ENCODE measurements at regions not wholly inside any gene's neighbourhood (a gene's known extent, or its start where the extent isn't known, plus 50 kb on each side); places are given as distances from the start of the nearest gene placed in this dataset.

GRCh38 chr4:132266374-132266773 is 882.7 kb upstream of the PCDH10 start:
- H3K9me3 ChIP-seq (ENCODE audit: low read depth), result no peaks in the 10 kb centered on the region
- no peak overlapping the region for H3K4me2 ChIP-seq
- no peaks in the 10 kb centered on the region for H3K27me3 ChIP-seq
- no peaks in the 10 kb centered on the region for H3K79me2 ChIP-seq
- no peaks in the 10 kb centered on the region for H4K20me1 ChIP-seq (ENCODE audit: insufficient read depth, poor library complexity, severe bottlenecking)
- WGBS (ENCODE audit: low lambda C conversion rate, missing lambda C conversion rate), result 82% methylated on average over 3 of the region's 3 CpGs
- no peaks in the 10 kb centered on the region for H3K9me2 ChIP-seq (replicated peaks; ENCODE audit: insufficient read depth)
- peaks cover 4% of the 10 kb centered on the region for H3K4me1 ChIP-seq (ENCODE audit: insufficient read depth)
- no peak overlapping the region for H3K4me3 ChIP-seq
- no peaks in the 10 kb centered on the region for H3K36me3 ChIP-seq (replicated peaks; ENCODE audit: insufficient read depth, low read depth)
- no peak for DNase-seq (ENCODE audit: low spot score)
- H2AFZ ChIP-seq, result no peak overlapping the region
- H3K27ac ChIP-seq, result no peak overlapping the region
- TF ChIP-seq EZH2phosphoT487 (IDR thresholded peaks at IDR 0.05; ENCODE audit: low read depth, severe bottlenecking, unreplicated experiment), result no peak
- no peak for TF ChIP-seq EZH2 (IDR thresholded peaks at IDR 0.05; ENCODE audit: borderline replicate concordance)

GRCh38 chr4:132267321-132267720 is 881.8 kb upstream of the PCDH10 start:
- Histone ChIP-seq H3K4me2 (no peak overlapping the region), H3K36me3 (replicated peaks; ENCODE audit: insufficient read depth, low read depth) (no peaks in the 10 kb centered on the region), H3K27ac (no peak overlapping the region), H3K9me2 (replicated peaks; ENCODE audit: insufficient read depth) (no peaks in the 10 kb centered on the region), H3K79me2 (no peaks in the 10 kb centered on the region), H2AFZ (no peak overlapping the region), H3K9me3 (ENCODE audit: low read depth) (no peaks in the 10 kb centered on the region), H3K27me3 (no peaks in the 10 kb centered on the region), H3K4me3 (no peak overlapping the region), H3K4me1 (ENCODE audit: insufficient read depth) (peaks cover 4% of the 10 kb centered on the region), H4K20me1 (ENCODE audit: insufficient read depth, poor library complexity, severe bottlenecking) (no peaks in the 10 kb centered on the region)
- TF ChIP-seq CTCF (IDR thresholded peaks at IDR 0.05; ENCODE audit: poor library complexity), result no peak
- no peak for TF ChIP-seq EZH2phosphoT487 (IDR thresholded peaks at IDR 0.05; ENCODE audit: low read depth, severe bottlenecking, unreplicated experiment)
- no peak for TF ChIP-seq EZH2 (IDR thresholded peaks at IDR 0.05; ENCODE audit: borderline replicate concordance)
- 96% methylated on average over 2 of the region's 2 CpGs for WGBS (ENCODE audit: low lambda C conversion rate, missing lambda C conversion rate)
- no peak for DNase-seq (ENCODE audit: low spot score)

GRCh38 chr4:132269303-132269990 is 879.6 kb upstream of the PCDH10 start:
- H4K20me1 ChIP-seq (ENCODE audit: insufficient read depth, poor library complexity, severe bottlenecking), result no peaks in the 10 kb centered on the region
- no peak overlapping the region for H2AFZ ChIP-seq
- H3K79me2 ChIP-seq, result no peaks in the 10 kb centered on the region
- no peak for DNase-seq (ENCODE audit: low spot score)
- no peaks in the 10 kb centered on the region for H3K4me1 ChIP-seq (ENCODE audit: insufficient read depth)
- H3K27me3 ChIP-seq, result no peaks in the 10 kb centered on the region
- no peak overlapping the region for H3K27ac ChIP-seq
- no peak for TF ChIP-seq EZH2phosphoT487 (IDR thresholded peaks at IDR 0.05; ENCODE audit: low read depth, severe bottlenecking, unreplicated experiment)
- H3K4me2 ChIP-seq, result no peak overlapping the region
- no peaks in the 10 kb centered on the region for H3K36me3 ChIP-seq (replicated peaks; ENCODE audit: insufficient read depth, low read depth)
- H3K9me2 ChIP-seq (replicated peaks; ENCODE audit: insufficient read depth), result no peaks in the 10 kb centered on the region
- 80% methylated on average over 5 of the region's 5 CpGs for WGBS (ENCODE audit: low lambda C conversion rate, missing lambda C conversion rate)
- no peaks in the 10 kb centered on the region for H3K9me3 ChIP-seq (ENCODE audit: low read depth)
- no peak overlapping the region for H3K4me3 ChIP-seq

GRCh38 chr4:132275583-132276121 is 873.4 kb upstream of the PCDH10 start:
- Histone ChIP-seq H3K4me2 (no peak overlapping the region), H3K27me3 (no peaks in the 10 kb centered on the region), H3K9me2 (replicated peaks; ENCODE audit: insufficient read depth) (no peaks in the 10 kb centered on the region), H4K20me1 (ENCODE audit: insufficient read depth, poor library complexity, severe bottlenecking) (no peaks in the 10 kb centered on the region), H3K4me1 (ENCODE audit: insufficient read depth) (no peaks in the 10 kb centered on the region), H3K36me3 (replicated peaks; ENCODE audit: insufficient read depth, low read depth) (no peaks in the 10 kb centered on the region), H2AFZ (no peak overlapping the region), H3K4me3 (no peak overlapping the region), H3K27ac (no peak overlapping the region), H3K9me3 (ENCODE audit: low read depth) (no peaks in the 10 kb centered on the region), H3K79me2 (no peaks in the 10 kb centered on the region)
- WGBS (ENCODE audit: low lambda C conversion rate, missing lambda C conversion rate), result 47% methylated on average over 1 of the region's 1 CpG
- TF ChIP-seq EZH2phosphoT487 (IDR thresholded peaks at IDR 0.05; ENCODE audit: low read depth, severe bottlenecking, unreplicated experiment), result no peak
- no peak for TF ChIP-seq CTCF (IDR thresholded peaks at IDR 0.05; ENCODE audit: poor library complexity)
- no peak for DNase-seq (ENCODE audit: low spot score)
